ENCODE measurements at regions not wholly inside any gene's neighbourhood (a gene's known extent, or its start where the extent isn't known, plus 50 kb on each side); places are given as distances from the start of the nearest gene placed in this dataset.

GRCh38 chr5:101364469-101364868 lies 461.4 kb upstream of the ST8SIA4 start:
- no peak for TF ChIP-seq YY1 (IDR thresholded peaks at IDR 0.05; ENCODE audit: insufficient read depth, insufficient read length)
- no peak for TF ChIP-seq SUZ12 (IDR thresholded peaks at IDR 0.05; ENCODE audit: extremely low read depth, insufficient read depth, insufficient read length)
- TF ChIP-seq ZNF274 (IDR thresholded peaks at IDR 0.05; ENCODE audit: low read depth, low read length), result no peak
